ENCODE measurements at regions not wholly inside any gene's neighbourhood (a gene's known extent, or its start where the extent isn't known, plus 50 kb on each side); places are given as distances from the start of the nearest gene placed in this dataset.

- no peak for DNase-seq
- Histone ChIP-seq H3K9me3 (no peaks in the 10 kb centered on the region), H3K4me3 (ENCODE audit: low read depth, low read length) (no peak overlapping the region), H3K27me3 (no peaks in the 10 kb centered on the region), H3K4me1 (no peaks in the 10 kb centered on the region), H3K36me3 (no peaks in the 10 kb centered on the region)
- no peak for TF ChIP-seq CTCF (IDR thresholded peaks at IDR 0.05; ENCODE audit: low read depth, low read length)
Observed at GRCh38 chr3:70740872-70741271, 428.4 kb upstream of the MDFIC2 start.

- no peaks in the 10 kb centered on the region for H3K4me1 ChIP-seq
- no peaks in the 10 kb centered on the region for H3K9me3 ChIP-seq
- TF ChIP-seq CTCF (IDR thresholded peaks at IDR 0.05; ENCODE audit: low read depth, low read length) = no peak
- H3K36me3 ChIP-seq = no peaks in the 10 kb centered on the region
- DNase-seq = no peak
- no peak overlapping the region for H3K4me3 ChIP-seq (ENCODE audit: low read depth, low read length)
- H3K27me3 ChIP-seq = no peaks in the 10 kb centered on the region
Observed at GRCh38 chr3:70740071-70740470, 427.6 kb upstream of the MDFIC2 start.

- TF ChIP-seq CTCF (IDR thresholded peaks at IDR 0.05; ENCODE audit: low read depth, low read length) = no peak
- no peaks in the 10 kb centered on the region for H3K36me3 ChIP-seq
- H3K4me3 ChIP-seq (ENCODE audit: low read depth, low read length) = no peak overlapping the region
- DNase-seq = no peak
- no peaks in the 10 kb centered on the region for H3K4me1 ChIP-seq
- H3K27me3 ChIP-seq = no peaks in the 10 kb centered on the region
- H3K9me3 ChIP-seq = no peaks in the 10 kb centered on the region
Observed at GRCh38 chr3:70738291-70738681, 425.8 kb upstream of the MDFIC2 start.

- TF ChIP-seq CTCF (IDR thresholded peaks at IDR 0.05; ENCODE audit: low read depth, low read length) = no peak
- Histone ChIP-seq H3K9me3 (no peaks in the 10 kb centered on the region), H3K36me3 (no peaks in the 10 kb centered on the region), H3K27me3 (no peaks in the 10 kb centered on the region), H3K4me1 (no peaks in the 10 kb centered on the region), H3K4me3 (ENCODE audit: low read depth, low read length) (no peak overlapping the region)
- no peak for DNase-seq
Observed at GRCh38 chr3:70737666-70738290, 425.3 kb upstream of the MDFIC2 start.

GRCh38 chr3:70736009-70736408 is 423.6 kb upstream of the MDFIC2 start:
- Histone ChIP-seq H3K4me3 (ENCODE audit: low read depth, low read length) (no peak overlapping the region), H3K4me1 (no peaks in the 10 kb centered on the region), H3K9me3 (no peaks in the 10 kb centered on the region), H3K36me3 (no peaks in the 10 kb centered on the region), H3K27me3 (no peaks in the 10 kb centered on the region)
- no peak for DNase-seq
- TF ChIP-seq CTCF (IDR thresholded peaks at IDR 0.05; ENCODE audit: low read depth, low read length) = no peak

- DNase-seq = no peak
- Histone ChIP-seq H3K9me3 (no peaks in the 10 kb centered on the region), H3K27me3 (peaks cover 5% of the 10 kb centered on the region), H3K36me3 (no peaks in the 10 kb centered on the region), H3K4me3 (ENCODE audit: low read depth, low read length) (no peak overlapping the region), H3K4me1 (no peaks in the 10 kb centered on the region)
- no peak for TF ChIP-seq CTCF (IDR thresholded peaks at IDR 0.05; ENCODE audit: low read depth, low read length)
Observed at GRCh38 chr3:70734756-70735155, 422.3 kb upstream of the MDFIC2 start.

Data from BE2C (cell line).